ENCODE measurements at regions not wholly inside any gene's neighbourhood (a gene's known extent, or its start where the extent isn't known, plus 50 kb on each side); places are given as distances from the start of the nearest gene placed in this dataset.
A peak's percentile ranks its signal among the peaks of the same experiment; 100 is the strongest.

- no peak for DNase-seq (ENCODE audit: low read depth)
These were observed 186.2 kb downstream of the CXCL12 start for GRCh38 chr10:44198780-44199097.

- DNase-seq (ENCODE audit: low read depth) = no peak
These were observed 186.7 kb downstream of the CXCL12 start for GRCh38 chr10:44198096-44198779.

- no peak for DNase-seq (ENCODE audit: low read depth)
These were observed 187.3 kb downstream of the CXCL12 start for GRCh38 chr10:44197646-44198045.

GRCh38 chr10:44196336-44196735 lies 188.6 kb downstream of the CXCL12 start:
- no peak for DNase-seq (ENCODE audit: low read depth)

GRCh38 chr10:44196008-44196320 lies 188.9 kb downstream of the CXCL12 start:
- DNase-seq (ENCODE audit: low read depth) = no peak

GRCh38 chr10:44195112-44196007 lies 189.5 kb downstream of the CXCL12 start:
- peak; percentile 96 for DNase-seq (ENCODE audit: low read depth)

- no peak for DNase-seq (ENCODE audit: low read depth)
These were observed 190.5 kb downstream of the CXCL12 start for GRCh38 chr10:44194435-44194834.

GRCh38 chr10:44193567-44194220 lies 191.2 kb downstream of the CXCL12 start:
- no peak for DNase-seq (ENCODE audit: low read depth)

GRCh38 chr10:44193166-44193565 lies 191.7 kb downstream of the CXCL12 start:
- DNase-seq (ENCODE audit: low read depth) = peak; percentile 37

GRCh38 chr10:44192435-44192834 lies 192.5 kb downstream of the CXCL12 start:
- no peak for DNase-seq (ENCODE audit: low read depth)

GRCh38 chr10:44190541-44190940 lies 194.4 kb downstream of the CXCL12 start:
- DNase-seq (ENCODE audit: low read depth) = no peak

- no peak for DNase-seq (ENCODE audit: low read depth)
These were observed 198.1 kb downstream of the CXCL12 start for GRCh38 chr10:44186821-44187220.

GRCh38 chr10:44186150-44186549 lies 198.7 kb downstream of the CXCL12 start:
- DNase-seq (ENCODE audit: low read depth) = peak; percentile 78

GRCh38 chr10:44185315-44185666 lies 199.6 kb downstream of the CXCL12 start:
- DNase-seq (ENCODE audit: low read depth) = no peak

- DNase-seq (ENCODE audit: low read depth) = no peak
These were observed 200.1 kb downstream of the CXCL12 start for GRCh38 chr10:44184633-44185314.

- DNase-seq (ENCODE audit: low read depth) = peak; percentile 58
These were observed 200.9 kb downstream of the CXCL12 start for GRCh38 chr10:44183667-44184632.

- DNase-seq (ENCODE audit: low read depth) = no peak
These were observed 202.0 kb downstream of the CXCL12 start for GRCh38 chr10:44182909-44183308.

GRCh38 chr10:44180321-44181168 lies 204.4 kb downstream of the CXCL12 start:
- DNase-seq (ENCODE audit: low read depth) = peak; percentile 98

- no peak for DNase-seq (ENCODE audit: low read depth)
These were observed 206.0 kb downstream of the CXCL12 start for GRCh38 chr10:44178856-44179255.

GRCh38 chr10:44178281-44178680 lies 206.6 kb downstream of the CXCL12 start:
- no peak for DNase-seq (ENCODE audit: low read depth)

Data from M059J (cell line).